Lower leg skin (tissue), 4 donors: ENCODE measurements at regions not wholly inside any gene's neighbourhood (a gene's known extent, or its start where the extent isn't known, plus 50 kb on each side); places are given as distances from the start of the nearest gene placed in this dataset.
A peak's percentile ranks its signal among the peaks of the same experiment; 100 is the strongest.

ENCODE experiments used
- DNase-seq, 2 donors: peaks; one replicate each; pipeline ENCODE4 v3.0.0-alpha.2; 2019; ENCODE audit warnings: low spot score in 2 of 2
- H3K4me3 ChIP-seq: fragments of 200-600 bp; sonication (generic); 2 replicates; pipeline ENCODE4 v1.5.1; 2017; ENCODE audit warnings: mild to moderate bottlenecking, low read depth; ENCODE audit not compliant: poor library complexity, severe bottlenecking
- POLR2A ChIP-seq, 2 donors: fragments of 450-650 bp; IDR thresholded peaks; one replicate each; pipeline ENCODE4 v1.6.1; 2016 to 2017; ENCODE audit warnings: antibody characterized with exemption in 2 of 2, mild to moderate bottlenecking in 1 of 2, moderate library complexity in 1 of 2
- WGBS, 2 donors: methylation state at CpG; one replicate each; pipeline ENCODE4 v1.1.5; 2018; 5-methylcytosine and 5-hydroxymethylcytosine counted together
- intact Hi-C: fragments of 100-400 bp; cut with DNase I; formaldehyde crosslinking; loops from one replicate; pipeline ENCODE4 v1.15.0; 2023; ENCODE audit warnings: low total_unique reads
- TF ChIP-seq, protein P1 (sequence below), 3 donors: fragments of 450-650 bp; IDR thresholded peaks; one replicate each; pipeline ENCODE4 v1.5.1; 2016; ENCODE audit warnings: antibody characterized with exemption in 3 of 3, mild to moderate bottlenecking in 3 of 3, moderate library complexity in 2 of 3

DNA sequence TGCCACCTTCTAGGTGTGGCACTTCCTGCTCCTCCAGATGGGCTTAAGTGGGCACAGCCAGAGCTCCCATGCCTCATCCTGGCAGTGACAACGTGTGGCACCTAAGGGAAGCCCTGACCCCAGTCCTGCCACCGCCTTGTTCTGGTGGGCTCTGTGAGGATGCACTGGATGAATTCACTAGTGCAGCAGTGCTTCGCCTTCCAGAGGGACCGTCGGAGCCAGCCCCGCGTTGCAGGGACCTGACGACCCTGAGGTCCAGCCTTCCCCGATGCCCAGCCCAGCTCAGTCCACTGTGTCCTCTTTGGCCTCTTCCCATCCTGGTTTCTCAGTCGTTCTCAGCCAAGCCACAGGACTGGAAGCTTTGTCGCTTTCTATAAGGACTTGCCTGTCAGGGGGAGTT, 399.8 kb downstream of the SEC14L1 start:
- H3K4me3 ChIP-seq, result no peak overlapping the region
- no peak for DNase-seq
- intact Hi-C loops, result loop anchor here (5.0 kb wide), 1 partner anchor 472 kb away; no protein-coding TSS in a partner anchor
- no peak for TF ChIP-seq POLR2A (IDR thresholded peaks at IDR 0.05)
- TF ChIP-seq, protein P1, sequence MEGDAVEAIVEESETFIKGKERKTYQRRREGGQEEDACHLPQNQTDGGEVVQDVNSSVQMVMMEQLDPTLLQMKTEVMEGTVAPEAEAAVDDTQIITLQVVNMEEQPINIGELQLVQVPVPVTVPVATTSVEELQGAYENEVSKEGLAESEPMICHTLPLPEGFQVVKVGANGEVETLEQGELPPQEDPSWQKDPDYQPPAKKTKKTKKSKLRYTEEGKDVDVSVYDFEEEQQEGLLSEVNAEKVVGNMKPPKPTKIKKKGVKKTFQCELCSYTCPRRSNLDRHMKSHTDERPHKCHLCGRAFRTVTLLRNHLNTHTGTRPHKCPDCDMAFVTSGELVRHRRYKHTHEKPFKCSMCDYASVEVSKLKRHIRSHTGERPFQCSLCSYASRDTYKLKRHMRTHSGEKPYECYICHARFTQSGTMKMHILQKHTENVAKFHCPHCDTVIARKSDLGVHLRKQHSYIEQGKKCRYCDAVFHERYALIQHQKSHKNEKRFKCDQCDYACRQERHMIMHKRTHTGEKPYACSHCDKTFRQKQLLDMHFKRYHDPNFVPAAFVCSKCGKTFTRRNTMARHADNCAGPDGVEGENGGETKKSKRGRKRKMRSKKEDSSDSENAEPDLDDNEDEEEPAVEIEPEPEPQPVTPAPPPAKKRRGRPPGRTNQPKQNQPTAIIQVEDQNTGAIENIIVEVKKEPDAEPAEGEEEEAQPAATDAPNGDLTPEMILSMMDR (IDR thresholded peaks at IDR 0.05), result no peak
- WGBS, 2 donors, result 72 to 75% methylated on average over 11 of the region's 11 CpGs

DNA sequence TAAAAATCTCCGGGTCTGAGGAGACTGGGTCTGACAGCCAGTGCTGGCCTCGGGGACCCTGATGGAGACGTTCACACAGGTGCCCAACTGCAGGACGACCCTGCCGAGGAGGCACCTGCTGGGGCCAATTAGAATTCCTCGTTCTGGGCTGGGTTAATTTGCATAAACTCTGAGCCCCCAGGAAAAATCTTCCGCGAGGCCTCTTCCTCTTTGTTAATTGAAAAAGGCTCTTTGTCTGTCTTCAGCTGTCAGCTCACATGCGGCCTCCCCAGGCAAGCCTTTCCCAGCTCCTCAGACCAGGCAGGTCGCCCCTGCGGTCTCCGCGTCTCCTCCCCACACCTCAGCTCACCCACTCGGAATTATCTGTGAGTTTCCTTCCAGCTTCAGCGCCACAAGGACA, 400.2 kb downstream of the SEC14L1 start:
- TF ChIP-seq POLR2A (IDR thresholded peaks at IDR 0.05), result no peak
- TF ChIP-seq, protein P1 (IDR thresholded peaks at IDR 0.05), result no peak
- intact Hi-C loops, result loop anchor here (5.0 kb wide), 1 partner anchor 471 kb away; no protein-coding TSS in a partner anchor
- WGBS, 2 donors, result 50 to 53% methylated on average over 15 of the region's 15 CpGs
- DNase-seq, result no peak
- no peak overlapping the region for H3K4me3 ChIP-seq

DNA sequence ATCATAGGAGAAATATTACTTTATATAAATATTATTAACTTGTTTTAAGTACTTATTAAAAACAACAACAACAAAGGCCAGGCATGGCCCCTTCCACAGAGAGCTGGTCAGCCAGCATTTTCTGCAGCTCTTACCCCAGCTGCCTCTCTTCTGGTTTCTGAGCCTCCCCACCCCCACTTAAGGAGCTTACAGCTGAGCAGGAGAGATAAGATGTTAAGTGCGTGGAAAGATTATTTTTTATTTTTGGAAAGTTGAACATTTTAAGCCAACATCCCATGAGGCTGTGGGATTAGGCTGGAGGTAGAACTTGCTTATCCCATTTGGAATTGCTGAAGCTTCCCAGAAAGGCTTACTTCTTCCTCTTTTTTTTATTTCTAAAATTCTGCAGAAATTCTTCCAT, 401.2 kb downstream of the SEC14L1 start:
- intact Hi-C loops, result loop anchor here (5.0 kb wide), 1 partner anchor 470 kb away; no protein-coding TSS in a partner anchor
- WGBS, 2 donors, result 28 to 31% methylated on average over 1 of the region's 1 CpG
- DNase-seq, result no peak
- no peak overlapping the region for H3K4me3 ChIP-seq
- TF ChIP-seq, protein P1 (IDR thresholded peaks at IDR 0.05), result no peak
- TF ChIP-seq POLR2A (IDR thresholded peaks at IDR 0.05), result no peak

DNA sequence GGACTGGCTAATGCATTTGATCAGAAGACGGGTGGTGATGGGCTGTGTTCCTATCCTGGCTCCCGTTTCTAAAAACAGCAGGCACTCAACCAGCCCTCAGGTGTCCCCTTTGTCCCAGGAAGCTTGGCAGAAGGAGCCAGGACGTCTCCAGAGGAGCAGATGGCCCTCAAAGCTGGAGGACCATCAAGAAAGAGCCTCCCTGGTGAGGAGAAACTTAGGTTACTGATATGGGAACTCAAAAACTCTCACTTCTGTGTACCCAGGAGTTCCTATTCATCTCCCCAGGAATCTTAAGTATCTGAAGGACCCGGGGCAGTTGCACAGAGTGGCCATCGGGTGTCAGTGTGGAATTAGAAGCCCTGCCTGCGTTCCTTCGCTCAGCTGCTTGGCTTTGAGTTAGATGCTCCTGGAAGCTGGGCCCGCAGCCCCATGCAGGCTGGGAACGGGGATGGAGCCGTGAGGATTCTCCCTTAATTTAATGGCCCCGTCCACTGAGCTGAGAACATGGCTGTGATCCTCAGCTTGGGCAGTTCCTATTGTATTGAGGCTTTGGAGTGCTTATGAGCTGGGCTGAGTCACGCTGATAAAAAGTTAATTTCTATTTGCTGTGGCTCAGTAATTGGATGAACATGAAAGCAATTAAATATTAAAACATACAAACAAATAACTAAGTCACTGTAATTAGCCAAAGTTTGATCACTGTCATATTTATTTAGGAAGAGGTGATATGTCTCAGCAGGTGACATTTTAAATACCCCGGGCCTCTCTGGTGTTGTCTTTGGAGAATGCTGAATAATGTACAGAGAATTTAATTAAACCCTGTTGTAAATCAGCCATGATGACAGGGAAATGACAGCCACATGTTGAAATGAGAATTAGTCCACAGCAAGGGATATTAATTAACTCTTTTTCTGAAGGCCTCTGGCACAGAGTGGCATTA, 402.1 kb downstream of the SEC14L1 start:
- peak; percentile 79 to 93 for DNase-seq
- intact Hi-C loops, result loop anchor here (5.0 kb wide), 1 partner anchor 469 kb away; no protein-coding TSS in a partner anchor
- H3K4me3 ChIP-seq, result no peak overlapping the region
- no peak for TF ChIP-seq POLR2A (IDR thresholded peaks at IDR 0.05)
- TF ChIP-seq, protein P1 (IDR thresholded peaks at IDR 0.05), result peak in 1 of 3 donors; percentile 63
- 8 to 12% methylated on average over 13 of the region's 13 CpGs for WGBS, 2 donors

DNA sequence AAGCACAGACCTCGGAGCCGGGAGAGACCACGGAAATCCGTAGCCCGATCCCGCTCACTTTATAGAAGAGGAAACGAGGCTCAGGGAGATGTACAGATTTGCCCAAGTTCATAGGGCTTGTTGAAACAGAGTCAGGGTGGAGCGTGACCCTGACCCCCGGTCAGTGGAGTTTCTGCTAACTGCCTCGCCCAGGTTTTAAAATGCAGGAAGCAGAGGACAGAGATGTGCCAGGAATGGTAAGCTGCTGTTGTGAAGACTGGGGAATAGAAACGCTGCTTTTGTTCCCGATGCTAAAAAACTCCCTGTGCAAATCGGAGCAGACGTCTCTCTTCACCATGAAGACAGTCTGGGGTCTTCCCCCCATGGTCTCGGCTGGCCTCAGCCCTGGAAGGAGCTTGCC, 403.0 kb downstream of the SEC14L1 start:
- 52 to 60% methylated on average over 15 of the region's 15 CpGs for WGBS, 2 donors
- intact Hi-C loops, result loop anchor here (5.0 kb wide), 1 partner anchor 468 kb away; no protein-coding TSS in a partner anchor
- no peak overlapping the region for H3K4me3 ChIP-seq
- DNase-seq, result no peak
- TF ChIP-seq, protein P1 (IDR thresholded peaks at IDR 0.05), result no peak
- TF ChIP-seq POLR2A (IDR thresholded peaks at IDR 0.05), result no peak
